SH-SY5Y (cell line): ENCODE measurements at regions not wholly inside any gene's neighbourhood (a gene's known extent, or its start where the extent isn't known, plus 50 kb on each side); places are given as distances from the start of the nearest gene placed in this dataset.

Source experiments
- GATA2 ChIP-seq: IDR thresholded peaks from 2 replicates; pipeline ENCODE4 v1.6.1; 2011; ENCODE audit warnings: mild to moderate bottlenecking, low read depth, low read length
- GATA3 ChIP-seq: IDR thresholded peaks from 2 replicates; pipeline ENCODE4 v1.6.1; 2011; ENCODE audit warnings: low read depth, mild to moderate bottlenecking, low read length, moderate library complexity

DNA sequence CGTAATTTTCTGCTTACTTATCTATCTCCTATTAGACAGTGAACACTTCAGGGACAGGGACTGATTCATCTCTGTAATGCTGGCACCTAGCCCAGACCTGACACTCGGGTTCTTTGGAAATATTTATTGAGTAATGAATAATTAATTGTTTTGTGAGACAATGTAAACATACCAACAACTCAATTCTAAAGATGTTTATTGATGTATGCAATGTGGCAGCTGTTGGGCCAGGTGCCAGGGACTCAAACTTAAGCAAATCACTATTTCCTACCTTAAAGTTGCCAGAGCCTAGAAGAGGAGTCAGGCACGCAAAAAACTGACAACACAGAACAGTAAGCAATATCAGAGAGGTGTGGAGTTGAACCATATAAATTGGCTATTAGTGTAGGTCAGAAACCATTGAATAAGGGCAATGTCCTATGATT, 63.6 kb upstream of the BMPER start:
- no peak for TF ChIP-seq GATA3
- TF ChIP-seq GATA2 = no peak
